HEK293 (cell line): ENCODE measurements at regions not wholly inside any gene's neighbourhood (a gene's known extent, or its start where the extent isn't known, plus 50 kb on each side); places are given as distances from the start of the nearest gene placed in this dataset.

Experiments
- CTCF ChIP-seq: fragments of 450-650 bp; formaldehyde crosslinking; IDR thresholded peaks from 2 replicates; pipeline ENCODE4 v1.5.1; 2016; ENCODE audit warnings: missing biosample characterization, missing genetic modification characterization
- KLF1 ChIP-seq: fragments of 450-650 bp; formaldehyde crosslinking; IDR thresholded peaks from 2 replicates; pipeline ENCODE4 v1.5.1; 2016; ENCODE audit warnings: missing biosample characterization, missing genetic modification characterization
- YY1 ChIP-seq: fragments of 450-650 bp; formaldehyde crosslinking; IDR thresholded peaks from 2 replicates; pipeline ENCODE4 v1.5.1; 2018; ENCODE audit warnings: missing biosample characterization, missing genetic modification characterization
- ZBTB1 ChIP-seq: fragments of 450-650 bp; formaldehyde crosslinking; IDR thresholded peaks from 2 replicates; pipeline ENCODE4 v1.5.1; 2016; ENCODE audit warnings: missing biosample characterization, missing genetic modification characterization
- ZBTB7A ChIP-seq: fragments of 450-650 bp; formaldehyde crosslinking; IDR thresholded peaks from 2 replicates; pipeline ENCODE4 v1.5.1; 2016; ENCODE audit warnings: low read depth, missing biosample characterization, missing genetic modification characterization
- ZFP37 ChIP-seq: fragments of 450-650 bp; formaldehyde crosslinking; IDR thresholded peaks from 2 replicates; pipeline ENCODE4 v1.5.1; 2016; ENCODE audit warnings: missing biosample characterization, missing genetic modification characterization
- ZNF24 ChIP-seq: fragments of 450-650 bp; formaldehyde crosslinking; IDR thresholded peaks from 2 replicates; pipeline ENCODE4 v1.5.1; 2016; ENCODE audit warnings: missing biosample characterization, missing genetic modification characterization
- ZNF621 ChIP-seq: fragments of 450-650 bp; formaldehyde crosslinking; IDR thresholded peaks from 2 replicates; pipeline ENCODE4 v1.5.1; 2017; ENCODE audit warnings: missing biosample characterization, missing genetic modification characterization
- ZNF629 ChIP-seq: fragments of 450-650 bp; formaldehyde crosslinking; IDR thresholded peaks from 2 replicates; pipeline ENCODE4 v1.5.1; 2017; ENCODE audit warnings: missing biosample characterization, missing genetic modification characterization
- ZNF704 ChIP-seq: fragments of 450-650 bp; formaldehyde crosslinking; IDR thresholded peaks from 2 replicates; pipeline ENCODE4 v1.5.1; 2016; ENCODE audit warnings: missing biosample characterization, missing genetic modification characterization
- ZNF776 ChIP-seq: fragments of 450-650 bp; formaldehyde crosslinking; IDR thresholded peaks from 2 replicates; pipeline ENCODE4 v1.5.0; 2017; ENCODE audit warnings: missing biosample characterization, missing genetic modification characterization, borderline replicate concordance

- TF ChIP-seq ZNF24 (tag by site-specific recombination) (no peak), ZNF621 (no peak), CTCF (tag by site-specific recombination) (no peak), YY1 (no peak), ZFP37 (tag by site-specific recombination) (no peak), ZNF704 (no peak), ZBTB1 (tag by site-specific recombination) (no peak), KLF1 (tag by site-specific recombination) (no peak), ZNF629 (tag by site-specific recombination) (no peak), ZNF776 (tag by site-specific recombination) (no peak), ZBTB7A (tag by site-specific recombination) (no peak)
Observed at GRCh38 chr15:95263751-95264150, 1032.4 kb downstream of the MCTP2 start.
